SK-N-SH (cell line): ENCODE measurements at regions not wholly inside any gene's neighbourhood (a gene's known extent, or its start where the extent isn't known, plus 50 kb on each side); places are given as distances from the start of the nearest gene placed in this dataset.

Experiments used
- CTCF ChIP-seq: fragments of 200-600 bp; sonication (generic); IDR thresholded peaks from 2 replicates; pipeline ENCODE4 v1.6.1; 2017; ENCODE audit warnings: antibody characterized with exemption, mild to moderate bottlenecking, moderate library complexity
- POLR2AphosphoS5 ChIP-seq: IDR thresholded peaks from 2 replicates; pipeline ENCODE4 v1.6.1; 2012; ENCODE audit warnings: low read depth, low read length

DNA sequence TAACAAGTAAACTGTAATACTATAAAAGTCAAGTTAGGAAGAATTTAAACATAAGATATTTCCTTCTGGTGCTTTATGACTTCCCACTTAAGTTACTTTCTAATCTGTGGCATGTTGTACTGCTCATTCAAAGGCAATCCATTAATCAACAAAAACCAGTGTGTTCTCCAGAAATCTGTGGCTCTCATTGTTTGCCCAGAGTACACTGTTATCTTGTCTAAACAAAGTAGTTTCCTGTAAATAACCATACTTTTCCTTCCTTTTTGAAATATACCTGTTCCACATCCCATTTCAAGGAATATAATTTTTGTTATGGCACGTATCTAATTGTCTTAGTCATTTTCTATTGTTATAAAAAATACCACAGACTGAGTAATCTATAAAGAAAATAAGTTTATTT is 184.1 kb downstream of the CCER1 start:
- TF ChIP-seq CTCF = no peak
- no peak for TF ChIP-seq POLR2AphosphoS5
